Calu3 (cell line): ENCODE measurements at regions not wholly inside any gene's neighbourhood (a gene's known extent, or its start where the extent isn't known, plus 50 kb on each side); places are given as distances from the start of the nearest gene placed in this dataset.

ENCODE experiments used
- BruUV-seq: library from RNA; stranded (reverse); fragments of 400-500 nt; replicated peaks from 2 replicates; lab custom pipeline; 2021; lab: Mats Ljungman, UMichigan
- CTCF ChIA-PET: fragments of 300-600 bp; sonication (Branson Sonifier 250); formaldehyde crosslinking; loops from one replicate; lab custom pipeline; 2022; ENCODE audit warnings: antibody characterized with exemption; lab: Charles Lee
- DNase-seq: peaks from one replicate; pipeline ENCODE4 v3.0.0; 2022
- H3K27ac Mint-ChIP-seq: one replicate; pipeline ENCODE4 v1.8.0; 2022; ENCODE audit warnings: mixed read lengths; ENCODE audit not compliant: unreplicated experiment
- H3K27me3 Mint-ChIP-seq: one replicate; pipeline ENCODE4 v1.8.0; 2022; ENCODE audit warnings: mixed read lengths; ENCODE audit not compliant: unreplicated experiment
- H3K36me3 Mint-ChIP-seq: one replicate; pipeline ENCODE4 v1.8.0; 2022; ENCODE audit warnings: mild to moderate bottlenecking, moderate library complexity, mixed read lengths; ENCODE audit not compliant: insufficient read depth, unreplicated experiment
- H3K4me1 Mint-ChIP-seq: one replicate; pipeline ENCODE4 v1.8.0; 2022; ENCODE audit warnings: mild to moderate bottlenecking, low read depth, mixed read lengths; ENCODE audit not compliant: unreplicated experiment
- H3K4me3 Mint-ChIP-seq: one replicate; pipeline ENCODE4 v1.8.0; 2022; ENCODE audit warnings: mild to moderate bottlenecking, low read depth, moderate library complexity, mixed read lengths; ENCODE audit not compliant: unreplicated experiment
- H3K9me3 Mint-ChIP-seq: one replicate; pipeline ENCODE4 v1.8.0; 2022; ENCODE audit warnings: low read depth, mixed read lengths; ENCODE audit not compliant: unreplicated experiment
- intact Hi-C: fragments of 100-400 bp; cut with micrococcal nuclease; formaldehyde crosslinking; loops from one replicate; pipeline ENCODE4 v1.10.0; 2022; ENCODE audit not compliant: unreplicated experiment
- TF ChIP-seq, protein P1 (sequence below): fragments of 200-600 bp; IDR thresholded peaks from one replicate; pipeline ENCODE4 v1.8.0; 2022; ENCODE audit warnings: antibody characterized with exemption; ENCODE audit not compliant: unreplicated experiment

DNA sequence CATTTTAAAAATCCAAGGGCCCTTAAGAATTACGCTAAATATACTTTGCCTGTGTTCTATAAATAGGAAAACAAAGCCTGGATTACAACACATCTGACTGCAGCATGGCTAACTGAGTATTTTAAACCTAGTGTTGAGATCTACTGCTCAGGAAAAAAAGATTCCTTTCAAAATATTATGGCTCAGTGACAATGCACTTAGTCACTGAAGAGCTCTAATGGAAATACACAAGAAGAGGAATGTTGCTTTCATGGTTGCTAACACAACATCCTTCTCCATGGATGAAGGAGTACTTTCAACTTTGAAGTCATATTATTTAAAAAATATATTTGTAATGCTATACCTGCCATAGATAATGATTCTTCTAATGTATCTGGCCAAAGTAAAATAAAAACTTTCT is 248.3 kb upstream of the NEGR1 start:
- TF ChIP-seq, protein P1, sequence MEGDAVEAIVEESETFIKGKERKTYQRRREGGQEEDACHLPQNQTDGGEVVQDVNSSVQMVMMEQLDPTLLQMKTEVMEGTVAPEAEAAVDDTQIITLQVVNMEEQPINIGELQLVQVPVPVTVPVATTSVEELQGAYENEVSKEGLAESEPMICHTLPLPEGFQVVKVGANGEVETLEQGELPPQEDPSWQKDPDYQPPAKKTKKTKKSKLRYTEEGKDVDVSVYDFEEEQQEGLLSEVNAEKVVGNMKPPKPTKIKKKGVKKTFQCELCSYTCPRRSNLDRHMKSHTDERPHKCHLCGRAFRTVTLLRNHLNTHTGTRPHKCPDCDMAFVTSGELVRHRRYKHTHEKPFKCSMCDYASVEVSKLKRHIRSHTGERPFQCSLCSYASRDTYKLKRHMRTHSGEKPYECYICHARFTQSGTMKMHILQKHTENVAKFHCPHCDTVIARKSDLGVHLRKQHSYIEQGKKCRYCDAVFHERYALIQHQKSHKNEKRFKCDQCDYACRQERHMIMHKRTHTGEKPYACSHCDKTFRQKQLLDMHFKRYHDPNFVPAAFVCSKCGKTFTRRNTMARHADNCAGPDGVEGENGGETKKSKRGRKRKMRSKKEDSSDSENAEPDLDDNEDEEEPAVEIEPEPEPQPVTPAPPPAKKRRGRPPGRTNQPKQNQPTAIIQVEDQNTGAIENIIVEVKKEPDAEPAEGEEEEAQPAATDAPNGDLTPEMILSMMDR: no peak
- Mint-ChIP-seq H3K36me3 (no peaks in the 10 kb centered on the region), H3K27me3 (no peaks in the 10 kb centered on the region), H3K9me3 (peaks cover 10% of the 10 kb centered on the region), H3K4me1 (no peaks in the 10 kb centered on the region), H3K27ac (no peak overlapping the region), H3K4me3 (no peak overlapping the region)
- BruUV-seq: no TSS peak
- CTCF ChIA-PET: no interaction called here
- no peak for DNase-seq
- intact Hi-C loops: no loop called here

GRCh38 chr1:72526926-72527325 is 244.6 kb upstream of the NEGR1 start:
- Mint-ChIP-seq H3K4me3 (no peak overlapping the region), H3K27me3 (no peaks in the 10 kb centered on the region), H3K27ac (no peak overlapping the region), H3K4me1 (no peaks in the 10 kb centered on the region), H3K36me3 (no peaks in the 10 kb centered on the region), H3K9me3 (peaks cover 2% of the 10 kb centered on the region)
- BruUV-seq: no TSS peak
- DNase-seq: no peak
- CTCF ChIA-PET: no interaction called here
- intact Hi-C loops: loop anchor here (10.0 kb wide), 1 partner anchor 242 kb away; the partner anchor contains the start of gene NEGR1
- TF ChIP-seq, protein P1: no peak

DNA sequence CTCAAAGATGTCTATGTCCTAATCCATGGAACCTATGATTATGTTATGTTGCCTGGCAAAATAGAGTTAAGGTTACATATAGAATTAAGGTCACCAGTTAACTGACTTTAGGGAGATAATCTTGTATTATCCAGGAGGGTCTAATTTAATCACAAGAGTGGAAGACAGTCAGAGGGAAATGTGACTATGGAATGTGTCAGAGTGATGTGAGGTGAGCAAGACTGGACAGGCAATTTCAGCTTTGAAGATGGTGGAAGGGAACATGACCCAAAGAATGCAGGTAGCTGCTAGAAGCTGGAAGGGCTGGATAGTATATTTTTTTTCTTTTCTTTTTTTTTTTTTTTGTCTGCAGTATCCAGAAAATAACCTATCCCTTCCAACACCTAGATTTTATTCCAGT is 241.7 kb upstream of the NEGR1 start:
- DNase-seq: no peak
- peaks cover 9% of the 10 kb centered on the region for H3K4me1 Mint-ChIP-seq
- intact Hi-C loops: loop anchor here (10.0 kb wide), 1 partner anchor 239 kb away; the partner anchor contains the start of gene NEGR1
- BruUV-seq: no TSS peak
- CTCF ChIA-PET: interaction anchor here (0.6 kb wide), 1 partner anchor 345 kb away, joined by 3 read pairs; no protein-coding TSS in a partner anchor
- no peaks in the 10 kb centered on the region for H3K9me3 Mint-ChIP-seq
- no peaks in the 10 kb centered on the region for H3K36me3 Mint-ChIP-seq
- no peaks in the 10 kb centered on the region for H3K27me3 Mint-ChIP-seq
- TF ChIP-seq, protein P1: no peak
- H3K27ac Mint-ChIP-seq: no peak overlapping the region
- H3K4me3 Mint-ChIP-seq: no peak overlapping the region

DNA sequence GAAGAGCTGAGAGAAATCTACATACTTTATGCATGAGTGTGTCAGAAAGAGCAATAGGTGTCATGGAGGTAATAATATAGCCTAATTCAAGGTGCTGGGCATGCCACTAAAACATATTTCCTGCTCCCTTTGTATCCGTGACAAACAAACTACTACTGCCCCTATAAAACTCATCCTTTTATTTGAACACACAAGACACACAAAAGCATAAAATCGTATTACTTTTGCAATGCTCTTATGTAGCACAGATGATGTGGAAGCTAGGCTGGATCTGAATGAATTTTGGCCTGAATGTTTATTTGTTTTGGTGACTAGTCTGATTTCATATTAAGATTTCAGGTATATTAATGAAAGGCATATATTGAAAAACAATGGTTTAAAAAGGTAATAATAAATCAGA is 239.3 kb upstream of the NEGR1 start:
- Mint-ChIP-seq H3K27ac (no peak overlapping the region), H3K9me3 (no peaks in the 10 kb centered on the region), H3K4me3 (no peak overlapping the region), H3K27me3 (no peaks in the 10 kb centered on the region), H3K4me1 (peaks cover 9% of the 10 kb centered on the region), H3K36me3 (no peaks in the 10 kb centered on the region)
- TF ChIP-seq, protein P1: no peak
- CTCF ChIA-PET: no interaction called here
- no peak for DNase-seq
- intact Hi-C loops: loop anchor here (10.0 kb wide), 1 partner anchor 237 kb away; the partner anchor contains the start of gene NEGR1
- no TSS peak for BruUV-seq
